DLD1 (cell line): ENCODE measurements at regions not wholly inside any gene's neighbourhood (a gene's known extent, or its start where the extent isn't known, plus 50 kb on each side); places are given as distances from the start of the nearest gene placed in this dataset.
"Not testable (repeated sequence)": the region's sequence is repeated elsewhere in the genome, so short reads cannot be mapped to it uniquely, and the experiment has no call there.

Source experiments
- in situ Hi-C: cut with HindIII; loops from 2 replicates; pipeline ENCODE4 v1.10.0; 2017; ENCODE audit warnings: low sequenced_read_pairs

- in situ Hi-C loops, result no loop called here
These were observed 224.8 kb downstream of the ZNF608 start for GRCh38 chr5:124521461-124522230.

GRCh38 chr5:124519396-124519795, 227.0 kb downstream of the ZNF608 start:
- in situ Hi-C loops, result no loop called here

- in situ Hi-C loops, result no loop called here
These were observed 229.9 kb downstream of the ZNF608 start for GRCh38 chr5:124516567-124516966.

GRCh38 chr5:124515497-124516245, 230.8 kb downstream of the ZNF608 start:
- in situ Hi-C loops, result no loop called here

- in situ Hi-C loops, result no loop called here
These were observed 231.5 kb downstream of the ZNF608 start for GRCh38 chr5:124514956-124515355.

GRCh38 chr5:124512952-124513632, 233.3 kb downstream of the ZNF608 start:
- in situ Hi-C loops, result no loop called here

GRCh38 chr5:124512236-124512635, 234.2 kb downstream of the ZNF608 start:
- in situ Hi-C loops, result no loop called here

- in situ Hi-C loops, result no loop called here
These were observed 234.6 kb downstream of the ZNF608 start for GRCh38 chr5:124511791-124512190.

GRCh38 chr5:124507688-124508087, 238.8 kb downstream of the ZNF608 start:
- in situ Hi-C loops, result no loop called here

- in situ Hi-C loops, result no loop called here
These were observed 242.1 kb downstream of the ZNF608 start for GRCh38 chr5:124504081-124504916.

- in situ Hi-C loops, result no loop called here
These were observed 243.9 kb downstream of the ZNF608 start for GRCh38 chr5:124502551-124502950.

- in situ Hi-C loops, result not testable (repeated sequence)
These were observed 246.6 kb downstream of the ZNF608 start for GRCh38 chr5:124499818-124500217.

GRCh38 chr5:124496968-124497367, 249.5 kb downstream of the ZNF608 start:
- in situ Hi-C loops, result not testable (repeated sequence)

- in situ Hi-C loops, result no loop called here
These were observed 251.8 kb downstream of the ZNF608 start for GRCh38 chr5:124494540-124495116.

- in situ Hi-C loops, result no loop called here
These were observed 253.8 kb downstream of the ZNF608 start for GRCh38 chr5:124492444-124493224.

GRCh38 chr5:124490315-124490714, 256.1 kb downstream of the ZNF608 start:
- in situ Hi-C loops, result not testable (repeated sequence)

- in situ Hi-C loops, result no loop called here
These were observed 265.0 kb downstream of the ZNF608 start for GRCh38 chr5:124481419-124481818.

GRCh38 chr5:124480964-124481363, 265.5 kb downstream of the ZNF608 start:
- in situ Hi-C loops, result no loop called here

GRCh38 chr5:124480022-124480421, 266.4 kb downstream of the ZNF608 start:
- in situ Hi-C loops, result no loop called here

- in situ Hi-C loops, result no loop called here
These were observed 268.2 kb downstream of the ZNF608 start for GRCh38 chr5:124478264-124478663.
